ENCODE measurements at regions not wholly inside any gene's neighbourhood (a gene's known extent, or its start where the extent isn't known, plus 50 kb on each side); places are given as distances from the start of the nearest gene placed in this dataset.

- TF ChIP-seq CTCF (IDR thresholded peaks at IDR 0.05), result no peak
- TF ChIP-seq EP300 (IDR thresholded peaks at IDR 0.05; ENCODE audit: low read depth), result no peak
- TF ChIP-seq POLR2A (IDR thresholded peaks at IDR 0.05), result no peak
These were observed 201.8 kb upstream of the NCAM1 start for GRCh38 chr11:112759418-112759817.

Data from transverse colon (tissue), 3 donors.